Activated CD4-positive, CD25-positive, alpha-beta regulatory T cell treated with anti-CD3 and anti-CD28 coated beads, Interleukin-2, amount 50 U/mL, for 16 hours (primary cell): ENCODE measurements at regions not wholly inside any gene's neighbourhood (a gene's known extent, or its start where the extent isn't known, plus 50 kb on each side); places are given as distances from the start of the nearest gene placed in this dataset.

Experiments used
- DNase-seq: peaks from one replicate; pipeline ENCODE4 v3.0.0-alpha.2; 2020; ENCODE audit warnings: low read depth, low spot score

- DNase-seq = no peak
These were observed 179.4 kb downstream of the ETS1 start for GRCh38 chr11:128407962-128408361.

GRCh38 chr11:128405714-128406662, 181.4 kb downstream of the ETS1 start:
- DNase-seq = no peak

GRCh38 chr11:128405112-128405511, 182.2 kb downstream of the ETS1 start:
- no peak for DNase-seq

- DNase-seq = no peak
These were observed 182.9 kb downstream of the ETS1 start for GRCh38 chr11:128404437-128404836.

GRCh38 chr11:128400382-128401203, 186.8 kb downstream of the ETS1 start:
- DNase-seq = no peak

GRCh38 chr11:128399251-128400121, 187.9 kb downstream of the ETS1 start:
- DNase-seq = no peak

- DNase-seq = no peak
These were observed 188.7 kb downstream of the ETS1 start for GRCh38 chr11:128398517-128399250.

GRCh38 chr11:128397362-128397761, 190.0 kb downstream of the ETS1 start:
- no peak for DNase-seq

- DNase-seq = no peak
These were observed 192.8 kb downstream of the ETS1 start for GRCh38 chr11:128394431-128395089.

GRCh38 chr11:128392259-128392658, 195.1 kb downstream of the ETS1 start:
- no peak for DNase-seq

- DNase-seq = no peak
These were observed 195.5 kb downstream of the ETS1 start for GRCh38 chr11:128391811-128392210.

- no peak for DNase-seq
These were observed 197.1 kb downstream of the ETS1 start for GRCh38 chr11:128390246-128390645.

- no peak for DNase-seq
These were observed 197.8 kb downstream of the ETS1 start for GRCh38 chr11:128389461-128389976.

GRCh38 chr11:128388206-128388815, 199.0 kb downstream of the ETS1 start:
- no peak for DNase-seq

GRCh38 chr11:128379587-128380580, 207.5 kb downstream of the ETS1 start:
- DNase-seq = no peak

GRCh38 chr11:128375961-128376360, 211.4 kb downstream of the ETS1 start:
- no peak for DNase-seq

- DNase-seq = no peak
These were observed 213.3 kb downstream of the ETS1 start for GRCh38 chr11:128374026-128374425.

- DNase-seq = no peak
These were observed 214.4 kb downstream of the ETS1 start for GRCh38 chr11:128372977-128373376.
